Activated T-cell treated with anti-CD3 and anti-CD28 coated beads for 1 hour (primary cell): ENCODE measurements at regions not wholly inside any gene's neighbourhood (a gene's known extent, or its start where the extent isn't known, plus 50 kb on each side); places are given as distances from the start of the nearest gene placed in this dataset.
"Not testable (repeated sequence)": the region's sequence is repeated elsewhere in the genome, so short reads cannot be mapped to it uniquely, and the experiment has no call there.

ENCODE experiments used
- DNase-seq: peaks from one replicate; pipeline ENCODE4 v3.0.0-alpha.2; 2020; ENCODE audit warnings: low read depth

GRCh38 chr11:25615069-25615468 lies 716.9 kb upstream of the ANO3 start:
- no peak for DNase-seq

- DNase-seq = no peak
Observed at GRCh38 chr11:25615841-25616240, 716.1 kb upstream of the ANO3 start.

GRCh38 chr11:25625094-25625493 lies 706.8 kb upstream of the ANO3 start:
- no peak for DNase-seq

GRCh38 chr11:25628030-25628429 lies 703.9 kb upstream of the ANO3 start:
- DNase-seq = no peak

GRCh38 chr11:25633230-25633629 lies 698.7 kb upstream of the ANO3 start:
- DNase-seq = no peak

GRCh38 chr11:25649220-25649619 lies 682.7 kb upstream of the ANO3 start:
- DNase-seq = not testable (repeated sequence)

- DNase-seq = no peak
Observed at GRCh38 chr11:25650319-25650718, 681.6 kb upstream of the ANO3 start.

- DNase-seq = no peak
Observed at GRCh38 chr11:25655636-25656035, 676.3 kb upstream of the ANO3 start.

GRCh38 chr11:25658916-25659315 lies 673.0 kb upstream of the ANO3 start:
- DNase-seq = no peak

GRCh38 chr11:25659706-25660105 lies 672.2 kb upstream of the ANO3 start:
- no peak for DNase-seq

- no peak for DNase-seq
Observed at GRCh38 chr11:25667871-25668270, 664.1 kb upstream of the ANO3 start.

- DNase-seq = no peak
Observed at GRCh38 chr11:25691959-25692358, 640.0 kb upstream of the ANO3 start.

GRCh38 chr11:25702417-25702816 lies 629.5 kb upstream of the ANO3 start:
- DNase-seq = no peak

- no peak for DNase-seq
Observed at GRCh38 chr11:25710975-25711374, 621.0 kb upstream of the ANO3 start.

GRCh38 chr11:25727944-25728343 lies 604.0 kb upstream of the ANO3 start:
- DNase-seq = no peak

- no peak for DNase-seq
Observed at GRCh38 chr11:25730230-25730629, 601.7 kb upstream of the ANO3 start.

GRCh38 chr11:25733777-25734176 lies 598.2 kb upstream of the ANO3 start:
- no peak for DNase-seq

GRCh38 chr11:25734591-25735211 lies 597.2 kb upstream of the ANO3 start:
- DNase-seq = no peak

GRCh38 chr11:25737071-25737675 lies 594.8 kb upstream of the ANO3 start:
- no peak for DNase-seq

GRCh38 chr11:25741886-25742285 lies 590.0 kb upstream of the ANO3 start:
- DNase-seq = no peak

GRCh38 chr11:25742800-25743199 lies 589.1 kb upstream of the ANO3 start:
- no peak for DNase-seq

- DNase-seq = no peak
Observed at GRCh38 chr11:25755381-25755780, 576.5 kb upstream of the ANO3 start.

- no peak for DNase-seq
Observed at GRCh38 chr11:25755918-25756584, 575.9 kb upstream of the ANO3 start.
